ENCODE measurements at regions not wholly inside any gene's neighbourhood (a gene's known extent, or its start where the extent isn't known, plus 50 kb on each side); places are given as distances from the start of the nearest gene placed in this dataset.

GRCh38 chr21:15134701-15135470, 70.1 kb upstream of the NRIP1 start:
- no peak for ATAC-seq
- Histone ChIP-seq H3K4me2 (ENCODE audit: insufficient read depth, low read length) (no peak overlapping the region), H3K9ac (ENCODE audit: insufficient read depth in 1 of 2, low read depth in 2 of 2, low read length in 2 of 2) (no peak overlapping the region), H3K4me3 (no peak overlapping the region), H3K4me1 (replicated peaks in 1 of 2; ENCODE audit: control insufficient read depth in 2 of 2, insufficient read depth in 2 of 2, low read length in 2 of 2) (peaks cover 0 to 3% of the 10 kb centered on the region in 2 experiments; a peak in 1 of 5 replicates), H4K20me1 (replicated peaks; ENCODE audit: control insufficient read depth, insufficient read depth, low read length) (no peaks in the 10 kb centered on the region), H3K27me3 (ENCODE audit: control insufficient read depth in 2 of 2, insufficient read depth in 2 of 2, low read length in 2 of 2) (no peaks in the 10 kb centered on the region; a peak in 3 of 5 replicates), H3K9me1 (ENCODE audit: control insufficient read depth, insufficient read depth, low read length) (no peaks in the 10 kb centered on the region), H2AFZ (ENCODE audit: low read depth, low read length) (no peak overlapping the region), H3K9me3 (replicated peaks; ENCODE audit: control insufficient read depth, insufficient read depth, low read depth, low read length) (no peaks in the 10 kb centered on the region), H3K79me2 (ENCODE audit: control insufficient read depth, insufficient read depth, low read length) (no peaks in the 10 kb centered on the region), H3K36me3 (ENCODE audit: control insufficient read depth, insufficient read depth, low read length) (no peaks in the 10 kb centered on the region), H3K27ac (ENCODE audit: extremely low read depth, low read depth, low read length) (no peak overlapping the region)
- DNase-seq (ENCODE audit: extremely low read depth in 1 of 4, low spot score in 3 of 4) = peak in 1 of 4 experiments; percentile 11
- intact Hi-C loops (cut with micrococcal nuclease) (no loop called here), in situ Hi-C loops (cut with MboI) (no loop called here)
- FAIRE-seq = no peak
- no TSS peak for BruUV-seq (replicated peaks)
- ChIA-PET CTCF (ENCODE audit: low intra/inter-chr PET ratio) (no interaction called here), POLR2A (interaction anchor here (0.6 kb wide), 1 partner anchor 14 kb away, joined by 3 read pairs; no protein-coding TSS in a partner anchor)
- 9% methylated on average over 7 of the region's 7 CpGs for WGBS (ENCODE audit: insufficient coverage, low coverage, missing lambda C conversion rate)
- TF ChIP-seq FIP1L1 (IDR thresholded peaks at IDR 0.05; ENCODE audit: low read depth, low read length, poor library complexity, severe bottlenecking) (no peak), FOSL1 (tag; conservative IDR thresholded peaks at IDR 0.05) (peak; percentile 66), KAT8 (IDR thresholded peaks at IDR 0.05; ENCODE audit: low read depth) (no peak), ETS2 (tag; IDR thresholded peaks at IDR 0.05; ENCODE audit: borderline replicate concordance, poor library complexity, severe bottlenecking) (no peak), PKNOX1 (IDR thresholded peaks at IDR 0.05) (peak; percentile 48; the same call in 1 of the 2 replicates), USF1 (CRISPR knock-in tag; IDR thresholded peaks at IDR 0.05) (no peak), TSHZ1 (CRISPR knock-in tag; IDR thresholded peaks at IDR 0.05) (no peak), SPI1 (IDR thresholded peaks at IDR 0.05; ENCODE audit: borderline replicate concordance, low read depth, low read length) (peak; percentile 66; the same call in 1 of the 2 replicates), FOXJ2 (tag; IDR thresholded peaks at IDR 0.05) (no peak), ZNF764 (CRISPR knock-in tag; IDR thresholded peaks at IDR 0.05; ENCODE audit: low read depth) (no peak), E2F4 (CRISPR knock-in tag; IDR thresholded peaks at IDR 0.05; ENCODE audit: low read depth) (no peak), ZNF639 (CRISPR knock-in tag; conservative IDR thresholded peaks at IDR 0.05 in 1 of 2, IDR thresholded peaks at IDR 0.05 in 1 of 2) (no peak)
